ENCODE measurements at regions not wholly inside any gene's neighbourhood (a gene's known extent, or its start where the extent isn't known, plus 50 kb on each side); places are given as distances from the start of the nearest gene placed in this dataset.

GRCh38 chr1:218836264-218836663 is 337.4 kb upstream of the LYPLAL1 start:
- Histone ChIP-seq H3K36me3 (replicated peaks; ENCODE audit: insufficient read depth, low read length) (no peaks in the 10 kb centered on the region), H3K27ac (ENCODE audit: low read length) (no peak overlapping the region), H3K4me3 (ENCODE audit: low read length) (no peak overlapping the region), H3K4me1 (ENCODE audit: low read length) (no peaks in the 10 kb centered on the region), H3K79me2 (ENCODE audit: low read length) (no peaks in the 10 kb centered on the region), H3K27me3 (replicated peaks; ENCODE audit: insufficient read depth, low read length) (no peaks in the 10 kb centered on the region), H3F3A (ENCODE audit: insufficient read depth, low read length) (no peaks in the 10 kb centered on the region), H3K9me2 (replicated peaks; ENCODE audit: insufficient read depth, low read length) (no peaks in the 10 kb centered on the region), H4K20me1 (ENCODE audit: insufficient read depth, low read length) (no peaks in the 10 kb centered on the region), H2AFZ (ENCODE audit: low read length) (no peak overlapping the region), H3K9ac (ENCODE audit: low read length) (no peak overlapping the region), H3K4me2 (ENCODE audit: low read depth, low read length) (no peak overlapping the region), H3K9me3 (replicated peaks; ENCODE audit: insufficient read depth, low read length) (no peaks in the 10 kb centered on the region)
- no peak for DNase-seq
- TF ChIP-seq CTCF (IDR thresholded peaks at IDR 0.05; ENCODE audit: low read length): no peak
- no peak for TF ChIP-seq EZH2phosphoT487 (IDR thresholded peaks at IDR 0.05; ENCODE audit: low read length)
- TF ChIP-seq EZH2 (optimal IDR thresholded peaks at IDR 0.05; ENCODE audit: low read depth, low read length): no peak

GRCh38 chr1:218837051-218837450 is 336.6 kb upstream of the LYPLAL1 start:
- no peak for TF ChIP-seq CTCF (IDR thresholded peaks at IDR 0.05; ENCODE audit: low read length)
- no peak for TF ChIP-seq EZH2phosphoT487 (IDR thresholded peaks at IDR 0.05; ENCODE audit: low read length)
- no peak for TF ChIP-seq EZH2 (optimal IDR thresholded peaks at IDR 0.05; ENCODE audit: low read depth, low read length)
- DNase-seq: no peak
- H3F3A ChIP-seq (ENCODE audit: insufficient read depth, low read length): no peaks in the 10 kb centered on the region
- H3K27ac ChIP-seq (ENCODE audit: low read length): no peak overlapping the region
- no peaks in the 10 kb centered on the region for H3K27me3 ChIP-seq (replicated peaks; ENCODE audit: insufficient read depth, low read length)
- H3K9me3 ChIP-seq (replicated peaks; ENCODE audit: insufficient read depth, low read length): no peaks in the 10 kb centered on the region
- no peaks in the 10 kb centered on the region for H3K9me2 ChIP-seq (replicated peaks; ENCODE audit: insufficient read depth, low read length)
- H3K4me3 ChIP-seq (ENCODE audit: low read length): no peak overlapping the region
- no peaks in the 10 kb centered on the region for H3K79me2 ChIP-seq (ENCODE audit: low read length)
- no peaks in the 10 kb centered on the region for H3K4me1 ChIP-seq (ENCODE audit: low read length)
- no peak overlapping the region for H2AFZ ChIP-seq (ENCODE audit: low read length)
- no peaks in the 10 kb centered on the region for H3K36me3 ChIP-seq (replicated peaks; ENCODE audit: insufficient read depth, low read length)
- H3K9ac ChIP-seq (ENCODE audit: low read length): no peak overlapping the region
- H3K4me2 ChIP-seq (ENCODE audit: low read depth, low read length): no peak overlapping the region
- H4K20me1 ChIP-seq (ENCODE audit: insufficient read depth, low read length): no peaks in the 10 kb centered on the region

GRCh38 chr1:218845589-218845988 is 328.1 kb upstream of the LYPLAL1 start:
- no peaks in the 10 kb centered on the region for H3K27me3 ChIP-seq (replicated peaks; ENCODE audit: insufficient read depth, low read length)
- H3K4me3 ChIP-seq (ENCODE audit: low read length): no peak overlapping the region
- H3K4me1 ChIP-seq (ENCODE audit: low read length): no peaks in the 10 kb centered on the region
- no peak overlapping the region for H3K4me2 ChIP-seq (ENCODE audit: low read depth, low read length)
- no peak overlapping the region for H3K27ac ChIP-seq (ENCODE audit: low read length)
- no peaks in the 10 kb centered on the region for H3K36me3 ChIP-seq (replicated peaks; ENCODE audit: insufficient read depth, low read length)
- H3F3A ChIP-seq (ENCODE audit: insufficient read depth, low read length): no peaks in the 10 kb centered on the region
- no peak overlapping the region for H2AFZ ChIP-seq (ENCODE audit: low read length)
- H3K9me2 ChIP-seq (replicated peaks; ENCODE audit: insufficient read depth, low read length): no peaks in the 10 kb centered on the region
- no peaks in the 10 kb centered on the region for H3K79me2 ChIP-seq (ENCODE audit: low read length)
- DNase-seq: no peak
- no peaks in the 10 kb centered on the region for H4K20me1 ChIP-seq (ENCODE audit: insufficient read depth, low read length)
- TF ChIP-seq EZH2phosphoT487 (IDR thresholded peaks at IDR 0.05; ENCODE audit: low read length): no peak
- TF ChIP-seq CTCF (IDR thresholded peaks at IDR 0.05; ENCODE audit: low read length): no peak
- no peak for TF ChIP-seq EZH2 (optimal IDR thresholded peaks at IDR 0.05; ENCODE audit: low read depth, low read length)
- H3K9me3 ChIP-seq (replicated peaks; ENCODE audit: insufficient read depth, low read length): no peaks in the 10 kb centered on the region
- no peak overlapping the region for H3K9ac ChIP-seq (ENCODE audit: low read length)

Measured in MM.1S (cell line).